ENCODE measurements at regions not wholly inside any gene's neighbourhood (a gene's known extent, or its start where the extent isn't known, plus 50 kb on each side); places are given as distances from the start of the nearest gene placed in this dataset.

DNA sequence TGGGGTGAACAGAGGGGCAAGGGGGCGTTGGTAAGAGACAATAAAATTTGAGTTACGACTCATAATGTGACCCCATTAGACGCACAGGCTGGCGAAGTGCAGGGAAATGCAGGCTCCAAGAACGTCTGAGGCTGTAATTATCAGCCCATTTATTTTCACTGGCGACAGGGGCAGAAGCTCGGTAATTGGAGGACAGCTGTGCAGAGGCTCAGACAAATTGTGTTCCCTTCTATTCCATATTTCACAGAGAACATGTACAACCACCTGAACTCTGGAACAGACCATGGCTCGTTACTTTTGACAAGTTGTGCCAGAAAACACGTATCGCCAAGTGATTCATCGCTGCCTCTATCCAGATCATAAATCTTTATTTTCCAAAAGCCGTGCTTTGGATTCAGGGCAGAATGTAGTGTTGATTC is 137.3 kb upstream of the FRMD4A start:
- DNase-seq, result no peak
- intact Hi-C loops (cut with DNase I), result no loop called here

DNA sequence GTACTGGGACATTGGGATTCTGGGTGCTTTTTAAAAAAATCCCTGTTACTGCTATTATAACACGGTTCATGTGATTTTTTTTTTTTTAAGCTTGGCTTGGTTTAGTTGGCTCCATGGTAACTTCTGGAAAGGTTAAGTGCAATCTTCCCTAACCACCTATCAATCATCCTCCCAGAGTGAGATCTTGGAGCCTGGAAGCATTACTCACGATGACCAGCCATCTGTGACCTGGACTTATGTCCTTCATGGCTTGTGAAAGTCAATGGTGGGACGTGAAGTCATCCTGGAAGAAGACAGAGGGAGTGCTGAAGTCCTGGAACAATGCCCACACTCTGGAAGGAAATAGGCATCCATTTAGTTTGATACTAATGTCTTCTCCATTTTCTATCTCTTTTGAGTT is 135.5 kb upstream of the FRMD4A start:
- intact Hi-C loops (cut with DNase I), result no loop called here
- DNase-seq, result no peak

DNA sequence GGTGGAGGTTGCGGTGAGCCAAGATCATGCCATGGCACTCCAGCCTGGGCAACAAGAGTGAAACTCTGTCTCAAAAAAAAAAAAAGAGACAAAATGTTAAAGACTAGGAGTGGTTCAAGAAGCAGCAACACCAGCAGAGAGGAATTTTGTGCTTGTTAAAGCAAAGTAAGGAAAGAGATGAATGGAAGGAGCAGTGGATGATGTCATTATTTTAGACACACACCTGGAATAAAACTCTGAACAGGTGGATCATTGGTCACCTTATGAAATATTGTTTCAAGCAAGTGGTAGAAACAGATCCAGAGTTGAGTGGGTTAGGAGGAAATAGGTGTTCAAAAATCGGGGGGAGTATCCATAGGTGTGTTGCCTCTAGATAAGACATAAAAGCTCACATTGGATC is 129.7 kb upstream of the FRMD4A start:
- DNase-seq, result no peak
- intact Hi-C loops (cut with DNase I), result no loop called here

DNA sequence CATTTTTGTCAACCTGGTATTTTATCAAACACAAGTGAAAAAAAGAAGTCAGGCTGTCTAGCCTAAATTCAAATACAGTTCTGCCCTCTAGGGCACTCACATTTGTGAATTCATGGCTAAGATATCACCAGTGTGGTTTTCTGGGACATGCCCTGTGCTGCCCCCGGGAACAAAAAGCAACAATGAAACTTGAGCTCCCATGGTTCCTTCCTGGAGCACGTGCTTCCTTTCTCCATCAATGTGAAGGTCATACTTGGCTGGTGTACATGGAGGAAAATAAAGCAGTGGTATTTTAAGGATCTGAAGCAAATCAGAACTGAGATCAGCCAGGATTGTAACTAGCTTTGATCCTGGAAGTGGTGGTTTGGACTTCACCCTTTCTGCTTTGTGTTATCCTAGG is 128.9 kb upstream of the FRMD4A start:
- DNase-seq, result no peak
- intact Hi-C loops (cut with DNase I), result no loop called here

DNA sequence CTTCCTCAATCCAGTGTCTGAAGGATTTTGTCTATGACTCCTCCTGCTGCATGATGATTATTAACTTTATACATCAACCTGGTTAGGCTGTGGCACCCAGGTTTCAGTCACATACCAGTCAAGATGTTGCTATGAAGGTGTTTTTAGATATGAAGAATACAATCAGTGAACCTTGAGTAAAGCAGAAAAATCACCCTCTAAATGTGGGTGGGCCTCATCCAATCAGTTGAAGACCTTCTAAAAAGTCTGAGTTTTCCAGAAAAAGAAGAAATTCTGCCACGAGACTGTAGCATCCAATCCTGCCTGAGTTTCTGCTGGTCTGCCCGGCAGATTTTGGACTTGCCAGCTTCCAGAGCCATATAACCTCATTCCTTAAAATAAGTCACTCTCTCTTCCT is 126.1 kb upstream of the FRMD4A start:
- intact Hi-C loops (cut with DNase I), result no loop called here
- no peak for DNase-seq

DNA sequence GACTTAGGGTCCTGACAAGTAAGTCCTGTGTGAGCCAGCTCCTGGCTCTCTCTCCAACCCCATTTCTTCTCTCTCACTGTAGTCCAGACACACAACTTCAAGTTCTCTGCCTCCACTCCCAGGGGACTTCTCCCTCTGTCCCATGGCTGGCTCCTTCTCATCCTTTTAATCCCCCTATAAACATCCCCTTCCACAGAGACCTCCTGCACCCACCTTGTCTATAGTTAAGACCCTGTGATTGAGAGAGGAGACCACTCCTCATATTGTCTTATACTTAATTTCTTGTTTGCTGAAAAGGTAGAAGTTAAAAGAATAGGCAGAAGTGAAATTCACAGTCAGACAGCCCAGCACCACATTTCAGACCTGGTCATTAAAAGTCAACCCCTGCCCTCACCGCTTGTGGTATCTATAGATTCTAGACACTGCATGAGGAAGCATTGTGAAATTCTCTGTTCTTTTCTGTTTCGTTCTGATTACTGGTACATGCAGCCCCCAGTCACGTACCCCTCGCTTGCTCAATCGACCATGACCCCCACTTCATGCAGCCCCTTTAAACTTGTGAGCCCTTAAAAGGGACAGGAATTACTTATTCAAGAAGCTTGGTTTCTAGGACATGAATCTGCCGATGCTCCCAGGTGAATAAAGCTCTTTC is 125.6 kb upstream of the FRMD4A start:
- intact Hi-C loops (cut with DNase I), result no loop called here
- DNase-seq, result no peak

DNA sequence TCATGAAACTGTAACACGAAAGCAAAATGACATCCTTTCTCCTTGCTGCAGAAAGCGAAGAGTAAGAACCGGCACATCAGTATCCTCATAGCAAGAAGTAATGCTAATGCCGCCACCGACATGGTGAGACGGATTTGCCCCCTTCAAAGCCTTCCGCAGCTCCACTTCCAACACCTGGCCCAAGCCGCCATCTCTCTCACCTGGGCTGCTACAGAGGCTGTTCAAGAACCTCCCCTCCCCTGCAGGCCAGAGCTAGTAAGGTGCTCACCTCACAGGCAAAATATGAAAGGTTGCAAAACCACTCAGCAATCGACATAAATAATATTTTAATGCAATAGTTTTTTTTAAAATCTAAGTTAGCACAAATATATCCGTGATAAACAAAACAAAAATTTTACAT is 123.9 kb upstream of the FRMD4A start:
- no peak for DNase-seq
- intact Hi-C loops (cut with DNase I), result no loop called here

DNA sequence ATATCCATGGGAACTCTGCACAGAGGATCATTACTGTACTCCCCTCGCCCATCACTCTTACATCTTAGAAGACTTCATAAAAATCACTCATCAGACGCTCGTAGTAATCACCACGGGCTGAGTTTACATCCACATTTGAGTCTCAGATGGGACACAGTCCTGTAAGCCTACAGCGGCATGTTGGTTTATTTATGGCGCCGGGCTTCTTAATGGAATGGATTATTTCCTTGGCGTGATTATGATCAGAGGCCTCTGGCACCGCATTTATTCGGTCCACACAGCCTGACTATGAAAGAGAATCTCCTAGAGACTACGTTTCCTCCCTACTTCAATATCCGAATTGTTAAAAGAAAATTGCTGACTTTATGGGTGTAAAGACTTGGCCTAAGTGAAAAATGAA is 123.5 kb upstream of the FRMD4A start:
- no peak for DNase-seq
- intact Hi-C loops (cut with DNase I), result no loop called here

DNA sequence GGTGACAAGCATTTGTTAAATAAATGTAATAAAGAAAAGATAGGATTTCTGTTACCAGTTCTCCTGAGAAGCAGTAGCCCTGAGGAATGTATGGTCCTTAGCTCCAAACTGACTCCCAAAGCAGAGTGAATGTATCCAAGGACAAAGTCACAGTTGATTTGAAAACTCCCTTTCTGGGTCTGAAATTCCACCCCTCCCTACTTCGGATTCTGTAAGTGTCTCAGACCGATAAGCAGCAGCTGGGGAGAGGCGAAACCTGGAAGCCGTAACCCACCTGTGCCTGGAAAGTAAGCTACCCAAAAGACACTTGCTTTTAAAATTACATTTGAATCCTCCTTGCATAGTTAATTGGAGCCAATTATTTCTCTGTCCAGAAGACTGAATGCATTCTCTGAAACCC is 122.9 kb upstream of the FRMD4A start:
- intact Hi-C loops (cut with DNase I), result no loop called here
- no peak for DNase-seq

DNA sequence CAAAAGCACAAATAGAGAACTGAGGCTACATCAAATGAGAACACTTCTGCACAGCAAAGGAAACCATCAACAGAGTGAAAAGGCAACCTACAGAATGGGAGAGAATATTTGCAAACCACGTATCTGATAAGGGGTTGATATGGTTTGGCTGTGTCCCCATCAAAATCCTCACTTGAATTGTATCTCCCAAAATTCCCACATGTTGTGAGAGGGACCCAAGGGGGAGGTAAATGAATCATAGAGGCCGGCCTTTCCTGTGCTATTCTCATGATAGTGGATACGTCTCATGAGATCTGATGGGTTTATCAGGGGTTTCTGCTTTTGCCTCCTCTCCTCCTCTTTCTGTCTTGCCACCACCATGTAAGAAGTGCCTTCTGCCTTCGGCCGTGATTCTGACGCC is 120.6 kb upstream of the FRMD4A start:
- DNase-seq, result no peak
- intact Hi-C loops (cut with DNase I), result no loop called here

DNA sequence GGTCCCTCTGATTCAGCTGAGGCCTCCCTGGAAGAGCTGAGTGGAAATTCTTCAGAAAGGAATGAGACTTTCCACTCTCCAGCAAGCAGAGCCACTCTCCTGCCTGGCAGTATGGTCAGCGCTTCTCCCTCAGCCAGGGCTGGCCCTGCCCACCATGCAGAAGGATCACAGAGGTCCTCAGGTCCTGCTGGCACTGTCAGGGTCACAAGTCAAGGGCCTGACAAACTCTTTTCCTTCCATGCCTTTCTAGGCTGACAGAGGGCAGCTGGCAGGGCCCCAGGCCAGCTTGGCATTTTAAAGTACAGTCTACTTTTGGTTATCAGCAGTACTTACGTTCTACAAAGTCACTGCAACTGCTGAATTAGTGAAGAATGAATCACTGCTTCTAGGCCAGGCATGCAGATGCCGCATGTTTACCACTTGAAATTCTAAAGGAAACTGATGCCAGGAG is 119.3 kb upstream of the FRMD4A start:
- no peak for DNase-seq
- intact Hi-C loops (cut with DNase I), result no loop called here

DNA sequence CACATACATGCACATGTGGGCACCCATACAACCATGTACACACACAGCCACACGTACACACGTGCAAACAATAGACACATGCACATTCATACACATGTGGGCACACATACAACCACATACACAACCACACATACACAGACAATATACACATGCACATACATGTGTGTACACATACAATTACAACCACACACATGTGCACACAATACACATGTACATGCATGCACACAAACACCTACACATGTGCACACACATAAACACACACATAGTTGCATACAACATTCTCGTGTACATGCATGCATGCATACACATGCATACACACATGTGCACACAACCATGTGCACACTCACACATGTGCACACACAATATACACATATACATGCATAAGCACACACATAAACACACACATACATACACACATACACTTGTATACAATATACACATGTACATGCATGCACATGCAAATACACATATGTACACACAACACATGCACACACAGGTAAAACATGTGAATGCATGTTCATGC is 118.6 kb upstream of the FRMD4A start:
- intact Hi-C loops (cut with DNase I), result no loop called here
- no peak for DNase-seq

DNA sequence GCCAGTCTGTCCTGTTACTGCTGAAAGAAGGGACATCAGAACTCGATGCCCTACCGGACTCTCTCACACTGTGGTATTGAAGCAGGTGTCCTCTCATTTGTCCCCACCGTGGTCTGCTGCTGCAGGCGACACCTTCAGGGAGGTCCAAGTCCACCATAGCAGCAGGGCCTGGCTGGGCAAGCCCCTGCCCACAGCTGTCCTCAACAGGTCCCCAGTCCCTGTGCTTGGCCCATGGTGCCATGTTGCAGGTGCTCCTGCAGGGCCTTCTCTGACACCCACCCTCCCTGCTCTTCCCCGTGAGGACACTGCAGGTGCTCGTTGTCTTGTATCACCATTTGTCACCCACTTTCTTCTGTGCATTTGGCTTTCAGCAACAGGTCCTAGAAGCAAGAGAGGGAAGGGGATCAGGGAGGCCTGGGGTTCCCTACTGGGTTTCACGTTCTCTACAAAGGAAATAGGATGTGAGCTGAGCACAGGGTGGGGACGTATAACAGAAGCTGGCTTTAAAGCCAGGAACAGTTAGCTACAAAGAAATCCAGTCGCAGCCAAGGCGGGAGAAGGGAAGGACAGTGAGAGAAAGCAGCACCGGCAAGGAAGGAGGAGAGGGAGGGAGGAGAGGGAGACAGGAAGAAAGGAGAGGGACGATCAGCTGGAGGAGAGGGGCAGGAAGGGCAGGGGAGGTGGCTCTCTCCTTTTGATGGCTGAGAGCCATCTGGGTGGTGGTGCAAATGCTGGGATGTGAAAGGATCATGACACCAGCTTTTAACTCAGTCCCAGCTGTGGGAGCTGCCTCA is 117.7 kb upstream of the FRMD4A start:
- intact Hi-C loops (cut with DNase I), result no loop called here
- DNase-seq, result no peak

DNA sequence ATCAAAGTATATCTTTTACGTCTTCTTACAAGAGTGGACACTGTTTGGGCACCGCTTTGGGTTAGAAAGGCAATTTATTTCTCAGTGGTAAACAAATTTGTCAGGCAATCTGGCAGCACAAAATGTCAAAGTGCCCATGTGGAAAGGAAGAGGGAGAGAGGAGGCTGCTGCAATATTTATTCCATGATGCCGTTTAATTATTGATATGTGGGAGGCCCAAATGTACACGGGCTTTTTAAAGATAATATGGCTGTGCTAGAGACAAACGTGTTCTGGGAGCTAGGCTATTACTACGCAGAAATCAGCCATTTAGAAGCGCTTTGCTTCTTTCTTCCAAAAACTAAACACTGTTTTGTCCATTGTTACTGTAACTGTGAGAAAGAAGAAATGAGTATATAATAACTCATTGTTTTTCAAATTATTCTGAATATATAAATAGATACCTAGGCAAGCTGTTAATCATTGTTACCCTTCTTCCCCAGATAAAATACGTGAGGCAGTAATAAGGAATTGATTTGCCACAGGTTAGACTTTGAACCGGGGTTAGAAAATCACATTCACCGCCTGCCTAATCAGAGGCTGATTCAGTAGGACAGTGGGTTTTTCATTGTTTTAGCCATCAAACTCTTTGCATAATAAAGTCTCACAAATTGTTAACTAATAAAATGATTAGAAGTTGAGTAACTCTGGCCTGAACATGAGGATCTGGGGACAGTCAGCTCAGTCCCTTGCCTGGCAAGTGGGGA is 116.5 kb upstream of the FRMD4A start:
- no peak for DNase-seq
- intact Hi-C loops (cut with DNase I), result no loop called here

DNA sequence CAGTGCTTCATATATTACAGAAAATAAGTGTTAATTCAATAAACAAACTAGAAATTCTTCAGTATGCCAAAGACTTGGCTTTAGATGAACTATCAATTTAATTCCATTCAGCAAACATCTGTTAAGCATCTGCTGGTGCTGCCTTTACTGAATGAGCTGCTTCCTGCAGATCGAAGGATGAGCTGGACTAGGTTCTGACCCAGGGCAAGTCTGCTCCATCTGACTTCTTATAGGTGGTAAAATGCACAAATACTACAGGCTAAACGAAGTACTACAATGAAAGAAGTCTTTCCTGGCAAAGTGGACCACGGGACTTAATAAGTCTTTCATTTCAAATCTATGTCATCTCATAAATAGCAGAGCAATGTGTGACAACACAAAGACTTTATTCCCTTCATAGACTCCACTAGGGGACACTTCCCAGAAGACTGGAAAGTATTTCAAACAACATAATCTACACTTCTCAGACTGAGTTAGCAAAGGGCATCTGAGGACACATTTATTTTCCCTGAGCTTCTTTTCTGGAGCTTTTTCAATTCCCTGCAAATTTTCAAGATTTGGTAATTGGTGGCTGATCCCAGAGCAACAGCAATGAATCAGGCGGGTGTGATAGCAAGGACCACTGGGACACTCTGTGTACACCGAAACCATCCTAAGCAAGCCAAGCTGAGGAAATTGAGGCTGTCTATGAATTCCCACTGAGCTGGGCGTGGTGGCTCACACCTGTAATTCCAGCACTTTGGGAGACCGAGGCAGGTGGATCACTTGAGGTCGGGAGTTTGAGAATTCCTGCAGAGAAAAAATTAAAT is 108.9 kb upstream of the FRMD4A start:
- intact Hi-C loops (cut with DNase I), result no loop called here
- DNase-seq, result no peak

DNA sequence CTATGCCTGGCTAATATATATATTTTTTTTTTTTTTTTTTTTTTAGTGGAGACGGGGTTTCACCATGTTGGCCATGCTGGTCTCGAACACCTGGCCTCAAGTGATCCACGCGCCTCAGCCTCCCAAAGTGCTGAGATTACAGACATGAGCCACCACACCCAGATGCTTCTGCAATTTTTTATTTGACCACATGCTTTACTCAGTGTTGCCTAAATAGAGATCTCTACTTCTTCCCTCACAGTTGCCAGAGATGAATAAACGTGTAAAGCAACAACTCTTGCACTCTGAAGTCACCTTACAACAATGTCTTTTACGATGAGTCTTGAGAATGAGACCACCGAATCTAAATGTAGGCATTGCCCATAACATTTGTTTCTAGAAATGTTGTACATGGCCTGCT is 107.9 kb upstream of the FRMD4A start:
- no peak for DNase-seq
- intact Hi-C loops (cut with DNase I), result no loop called here

DNA sequence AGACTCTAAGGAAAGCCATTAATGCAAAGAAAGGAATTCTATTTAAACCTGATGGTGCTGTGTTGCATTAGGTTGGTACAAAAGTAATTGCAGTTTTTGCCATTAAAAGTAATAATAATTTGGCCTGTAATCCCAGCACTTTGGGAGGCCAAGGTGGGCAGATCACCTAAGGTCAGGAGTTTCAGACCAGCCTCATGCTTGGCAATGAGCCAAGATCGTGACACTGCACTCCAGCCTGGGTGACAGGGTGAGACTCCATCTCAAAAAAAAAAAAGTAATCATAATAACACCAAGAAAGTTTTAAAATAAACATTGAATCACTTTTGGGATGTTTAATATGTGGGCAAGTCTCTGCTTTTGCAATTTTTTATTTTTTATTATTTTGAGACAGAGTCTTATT is 107.3 kb upstream of the FRMD4A start:
- no peak for DNase-seq

DNA sequence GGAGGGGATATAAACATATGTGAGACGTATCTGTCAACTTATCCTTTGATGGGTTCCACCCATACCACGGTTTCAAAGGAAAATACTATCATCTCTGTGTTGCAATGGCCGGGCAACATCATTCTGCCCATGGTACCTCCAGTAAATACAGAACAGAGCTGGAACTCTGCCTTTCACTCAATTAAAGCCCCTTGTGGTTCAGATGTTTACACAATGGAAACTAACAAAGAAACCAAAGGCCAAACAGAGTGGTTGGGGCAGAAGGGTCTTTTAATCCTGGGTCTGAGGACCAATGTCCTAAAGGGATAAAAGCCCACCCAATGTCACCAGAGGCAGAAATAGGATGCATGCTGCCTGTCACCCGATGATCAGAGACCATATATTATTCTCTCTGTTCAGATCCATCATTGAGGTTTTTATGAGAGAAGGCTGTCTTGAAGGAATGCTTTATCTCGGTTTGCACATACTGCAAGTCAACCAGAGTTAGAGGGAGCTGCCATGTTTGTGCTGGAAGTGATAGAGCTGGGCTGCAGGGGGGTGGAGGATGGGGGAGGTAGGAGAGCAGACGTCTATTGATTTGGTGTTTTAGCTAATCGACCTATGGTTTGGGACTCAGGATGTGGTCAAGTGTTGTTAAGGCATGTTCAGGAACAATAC is 105.4 kb upstream of the FRMD4A start:
- no peak for DNase-seq
- intact Hi-C loops (cut with DNase I), result no loop called here

More for the DNA sequence above, 107.3 kb upstream of the FRMD4A start:
- intact Hi-C loops (cut with DNase I), result no loop called here

DNA sequence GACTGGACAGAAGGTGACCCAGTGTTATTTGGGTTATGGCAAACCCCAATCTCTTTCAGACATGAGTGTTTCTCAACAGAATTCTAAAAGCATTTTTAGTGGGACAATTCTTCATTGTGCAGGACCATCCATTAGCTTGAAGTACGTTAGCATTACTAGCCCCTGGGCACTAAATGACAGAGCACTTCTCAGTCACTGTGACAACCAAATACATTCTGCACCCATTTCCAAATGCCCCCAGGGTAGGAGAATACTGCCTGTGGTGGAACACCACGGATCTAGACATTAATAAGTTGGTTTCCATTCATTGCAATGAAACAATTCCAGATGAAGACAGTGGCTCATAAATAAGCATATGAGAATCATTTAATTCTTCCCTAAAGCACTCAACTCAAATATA is 102.4 kb upstream of the FRMD4A start:
- DNase-seq, result no peak
- intact Hi-C loops (cut with DNase I), result no loop called here

Measured in head of caudate nucleus (tissue), 42 donors.